ENCODE measurements at regions not wholly inside any gene's neighbourhood (a gene's known extent, or its start where the extent isn't known, plus 50 kb on each side); places are given as distances from the start of the nearest gene placed in this dataset.

DNA sequence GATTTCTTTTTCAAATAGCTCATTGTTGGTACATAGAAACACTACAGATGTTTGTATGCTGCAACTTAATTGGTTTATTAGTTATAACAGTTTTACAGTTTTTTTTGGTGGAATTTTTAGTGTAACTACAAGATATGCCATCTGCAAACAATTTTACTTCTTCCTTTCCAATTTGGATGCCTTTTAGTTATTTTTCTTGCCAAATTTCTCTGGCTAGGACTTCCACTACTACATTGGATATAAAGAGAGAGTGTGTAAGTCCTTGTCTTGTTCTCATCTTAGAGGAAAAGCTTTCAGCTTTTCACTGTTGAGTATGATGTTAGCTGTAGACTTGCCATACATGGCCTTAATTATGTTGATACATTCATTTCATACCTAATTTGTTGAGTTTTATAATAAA, 143.6 kb upstream of the EOMES start:
- no peak for DNase-seq

GRCh38 chr3:27869152-27869551, 147.0 kb upstream of the EOMES start:
- no peak for DNase-seq

GRCh38 chr3:27877061-27878013, 155.2 kb upstream of the EOMES start:
- DNase-seq: no peak

DNA sequence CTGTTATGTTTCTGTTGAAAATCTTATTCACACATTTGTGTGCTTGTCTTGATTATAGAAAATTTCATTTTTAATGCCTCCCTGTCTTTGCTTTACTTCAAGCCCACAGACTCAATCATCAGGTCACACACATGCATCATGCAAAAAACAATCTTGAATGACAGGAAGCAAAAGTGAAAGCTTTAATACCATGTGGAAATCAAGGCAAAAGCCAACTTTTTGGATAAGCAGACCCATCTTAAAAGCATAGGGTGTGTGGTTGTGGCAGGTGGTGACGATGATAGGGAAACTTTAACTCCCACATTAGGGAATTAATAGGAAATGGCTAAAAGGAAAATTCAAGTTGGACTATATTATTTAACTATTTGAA, 155.9 kb upstream of the EOMES start:
- no peak for DNase-seq

GRCh38 chr3:27880969-27881892, 159.1 kb upstream of the EOMES start:
- peak; percentile 20 for DNase-seq

DNA sequence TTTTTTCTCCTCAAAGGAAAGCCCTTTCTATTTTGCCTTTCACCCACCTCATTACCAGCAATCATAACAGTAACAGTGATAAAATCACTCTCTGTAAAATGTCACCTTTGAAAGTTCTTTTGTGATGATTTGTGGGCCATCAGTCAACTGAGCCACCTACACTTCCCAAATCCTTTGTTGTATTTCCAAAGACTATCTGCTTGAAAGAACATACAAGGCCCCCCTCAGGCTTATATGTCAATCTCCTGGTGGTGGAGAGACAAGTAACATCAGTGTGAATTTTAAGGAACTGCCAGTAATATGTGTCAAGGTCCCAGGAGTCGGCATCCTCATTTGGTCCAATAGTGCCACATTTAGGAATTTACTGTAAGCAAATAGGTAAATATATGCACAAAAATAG, 161.1 kb upstream of the EOMES start:
- no peak for DNase-seq

- no peak for DNase-seq
These were observed 163.5 kb upstream of the EOMES start for GRCh38 chr3:27885641-27886040.

DNA sequence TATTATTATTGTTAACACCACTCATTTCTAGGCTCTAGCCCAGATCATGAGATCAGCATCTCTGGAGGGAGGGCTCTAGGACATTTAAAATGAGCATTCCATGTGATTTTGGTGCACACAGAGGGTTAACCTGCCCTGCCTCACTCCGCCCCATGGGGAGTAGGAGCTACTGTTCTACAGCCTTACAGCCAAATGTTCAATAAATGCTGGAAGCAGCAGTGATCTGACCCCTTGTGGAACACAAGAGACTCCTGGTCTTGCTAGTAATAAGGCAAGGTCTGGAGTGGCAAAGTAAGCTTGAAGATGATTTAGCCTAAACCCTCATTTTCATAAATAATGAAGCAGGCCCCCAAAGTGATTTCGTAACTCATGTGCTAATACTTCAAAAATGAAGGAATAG, 166.4 kb upstream of the EOMES start:
- no peak for DNase-seq

DNA sequence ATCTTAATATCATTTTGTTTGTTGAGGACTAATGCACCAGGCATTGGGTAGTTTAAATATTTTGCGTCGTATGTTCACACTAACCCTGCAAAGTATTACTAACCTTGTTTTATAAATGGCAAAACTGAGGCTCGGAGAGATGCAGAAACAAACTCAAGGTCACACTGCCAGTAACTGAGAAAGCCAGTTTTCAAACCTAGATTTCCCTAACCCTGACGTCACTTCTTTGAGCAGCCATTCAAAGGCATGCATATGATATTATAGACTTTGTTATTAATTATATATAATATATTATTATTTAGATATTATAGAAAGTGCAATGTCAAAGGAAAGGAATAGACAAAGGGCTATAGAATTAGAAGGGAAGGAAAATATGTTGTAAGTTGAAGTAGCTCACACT, 167.6 kb upstream of the EOMES start:
- DNase-seq: no peak

DNA sequence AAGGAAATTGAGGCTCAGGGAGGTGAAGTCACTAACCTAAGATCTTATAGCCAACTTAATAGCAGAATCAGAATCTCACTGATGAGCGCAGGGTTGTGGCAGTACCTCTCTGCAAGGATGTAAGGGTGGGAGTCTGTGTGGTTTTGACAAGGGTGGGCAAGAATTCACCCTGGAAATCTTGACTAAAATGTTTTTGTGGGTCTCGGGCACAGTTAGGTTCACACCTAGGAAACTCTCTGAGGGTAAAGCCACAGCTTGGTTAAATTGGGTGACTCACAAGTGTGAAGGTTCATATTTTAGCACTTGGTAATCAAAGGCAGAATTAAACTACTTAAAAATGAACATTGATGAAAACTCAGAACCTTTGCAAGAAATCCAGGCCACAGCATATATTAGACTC, 178.2 kb upstream of the EOMES start:
- peak; percentile 62 for DNase-seq

- no peak for DNase-seq
These were observed 181.3 kb upstream of the EOMES start for GRCh38 chr3:27903446-27903845.

DNA sequence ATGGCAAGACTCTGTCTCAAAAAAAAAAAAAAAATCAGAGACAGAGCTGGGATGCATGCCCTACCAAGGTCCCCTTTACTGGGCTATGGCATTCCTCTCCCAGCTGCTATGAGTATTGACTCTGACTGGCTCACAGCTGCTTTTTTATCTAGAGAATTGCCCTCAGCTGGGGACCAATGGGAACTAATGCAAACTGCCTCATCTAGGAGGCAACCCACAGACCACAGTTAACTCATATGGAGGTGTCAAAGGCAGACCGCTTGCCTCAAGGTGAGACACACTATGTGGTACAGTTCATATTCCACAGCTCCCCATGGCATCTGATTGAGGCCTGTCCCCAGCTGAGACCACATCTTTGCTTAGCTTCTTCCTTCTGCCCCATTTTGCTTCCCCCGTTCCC, 183.5 kb upstream of the EOMES start:
- DNase-seq: peak; percentile 61

DNA sequence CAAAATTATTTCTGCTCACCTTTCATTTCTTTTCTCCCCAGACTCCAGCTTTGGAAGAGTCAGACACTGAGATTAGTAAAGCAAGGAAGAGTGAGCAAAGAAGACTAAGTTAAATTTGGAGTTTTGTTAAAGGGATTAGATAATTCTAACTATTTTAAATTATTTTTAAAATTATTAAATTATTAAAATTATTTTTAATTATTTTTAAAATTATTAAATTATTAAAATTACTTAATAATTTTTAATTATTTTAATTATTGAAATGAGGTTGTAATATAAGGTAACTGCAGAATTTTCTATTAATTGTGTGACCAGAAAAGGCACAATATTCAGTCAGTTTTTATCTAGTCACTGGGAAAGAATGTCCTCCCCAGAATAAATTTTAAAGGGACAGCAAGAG, 185.0 kb upstream of the EOMES start:
- DNase-seq: no peak

GRCh38 chr3:27907929-27908328, 185.8 kb upstream of the EOMES start:
- DNase-seq: no peak

GRCh38 chr3:27910456-27910855, 188.3 kb upstream of the EOMES start:
- no peak for DNase-seq

DNA sequence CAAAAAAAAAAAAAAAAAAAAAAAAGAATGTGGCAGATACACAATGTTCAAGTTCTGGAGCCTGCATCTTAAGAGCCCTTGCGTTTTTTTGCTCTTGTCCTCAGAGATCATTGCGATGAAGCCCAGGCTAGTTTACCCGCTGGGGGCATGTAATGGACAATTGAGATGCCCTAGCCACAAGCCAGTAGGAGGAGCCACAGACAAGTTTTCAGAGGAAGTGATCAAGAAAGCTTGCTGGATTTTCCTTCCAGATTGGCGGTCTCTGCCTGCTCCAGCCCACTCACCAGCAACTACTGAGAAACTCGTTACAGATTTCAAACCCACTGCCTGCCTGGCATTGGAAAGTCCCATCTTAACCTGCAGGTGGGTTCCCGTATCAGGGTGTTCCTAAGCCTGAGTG, 192.1 kb upstream of the EOMES start:
- no peak for DNase-seq

GRCh38 chr3:27923349-27924068, 201.4 kb upstream of the EOMES start:
- DNase-seq: peak; percentile 55

DNA sequence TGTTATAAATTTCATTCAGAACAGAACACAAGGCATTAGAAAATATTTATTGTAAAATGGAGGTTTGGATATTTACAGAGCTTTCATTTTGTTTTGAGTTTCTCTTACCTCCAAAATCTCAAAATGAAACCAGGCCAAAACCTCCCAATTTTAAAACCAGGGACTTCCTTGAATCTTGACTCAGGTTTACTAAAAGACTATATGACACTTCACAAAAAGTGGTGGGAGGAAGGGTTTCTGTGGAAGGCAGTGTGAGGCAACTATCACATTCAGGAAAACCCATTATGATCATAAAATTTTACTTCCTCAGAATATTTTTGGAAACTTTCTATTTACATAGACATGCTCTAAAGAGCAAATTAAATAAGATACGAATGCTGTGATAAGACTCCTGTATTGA, 205.8 kb upstream of the EOMES start:
- DNase-seq: peak; percentile 70

DNA sequence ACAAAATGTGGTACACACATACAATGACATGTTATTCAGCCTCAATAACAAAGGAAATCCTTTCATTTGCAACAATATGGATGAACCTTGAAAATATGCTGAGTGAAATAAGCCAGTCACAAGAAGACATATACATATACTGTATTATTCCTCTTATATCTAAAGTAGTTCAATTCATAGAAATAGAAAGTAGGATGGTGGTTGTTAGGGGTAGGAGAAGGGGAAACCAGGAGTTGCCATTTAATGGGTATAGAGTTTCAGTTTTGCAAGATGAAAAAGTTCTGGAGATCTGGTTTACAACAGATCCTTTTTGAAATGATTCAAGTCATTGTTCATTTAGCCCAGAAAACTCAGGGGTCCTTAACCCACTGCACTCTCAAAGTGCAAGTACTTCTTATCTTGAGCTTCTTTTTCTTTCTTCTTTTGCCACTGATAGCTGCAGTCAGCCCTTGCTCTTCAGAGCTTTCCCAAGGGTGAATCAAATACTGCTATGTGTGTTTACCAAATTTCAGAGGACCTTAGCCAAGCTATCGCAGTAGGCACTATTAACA, 208.0 kb upstream of the EOMES start:
- no peak for DNase-seq

- no peak for DNase-seq
These were observed 213.4 kb upstream of the EOMES start for GRCh38 chr3:27935492-27935891.

DNA sequence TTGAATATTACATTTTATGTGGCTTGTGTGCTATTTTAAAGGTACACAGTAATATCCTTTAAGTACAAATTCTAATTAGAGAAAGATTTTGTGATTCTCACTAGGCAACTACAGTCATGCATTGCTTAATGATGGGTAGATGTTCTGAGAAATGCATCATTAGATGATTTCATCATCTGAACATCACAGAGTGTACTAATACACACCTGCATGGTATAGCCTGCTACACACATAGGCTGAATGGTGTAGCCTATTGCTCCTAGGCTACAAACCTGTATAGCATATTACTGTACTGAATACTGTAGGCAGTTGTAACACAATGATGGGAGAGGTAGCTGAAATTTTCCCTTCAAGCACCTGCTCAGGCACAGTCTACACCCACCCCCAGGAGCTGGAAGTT, 217.4 kb upstream of the EOMES start:
- DNase-seq: no peak

- no peak for DNase-seq
These were observed 217.8 kb upstream of the EOMES start for GRCh38 chr3:27939940-27940339.

DNA sequence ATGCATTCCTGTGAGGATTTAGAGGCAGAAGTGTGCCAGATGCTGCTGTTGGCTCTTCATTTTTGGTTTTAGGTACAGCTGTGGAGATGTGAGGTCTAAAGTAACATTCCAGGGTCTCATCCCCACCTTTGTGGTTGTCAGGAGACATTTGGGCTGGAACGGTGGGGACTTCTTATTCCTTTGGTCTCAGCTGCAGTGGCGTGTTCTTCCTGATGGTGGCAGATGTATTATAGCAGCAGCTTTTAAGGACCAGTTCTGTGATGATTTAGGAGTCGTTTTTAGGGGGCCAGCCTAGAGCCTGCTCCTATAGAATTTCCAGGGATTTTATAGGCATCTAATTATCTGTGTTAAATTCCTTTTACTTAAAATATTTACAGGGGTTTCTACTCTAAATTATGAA, 221.0 kb upstream of the EOMES start:
- no peak for DNase-seq
